Cardiac fibroblast (primary cell): ENCODE measurements at regions not wholly inside any gene's neighbourhood (a gene's known extent, or its start where the extent isn't known, plus 50 kb on each side); places are given as distances from the start of the nearest gene placed in this dataset.

Source experiments
- DNase-seq, 2 donors: peaks; one replicate each; pipeline versions ENCODE4 v3.0.0 to v3.0.0-alpha.2; 2010; ENCODE audit warnings: low read depth in 2 of 2
- H3K4me3 ChIP-seq, 2 donors: replicated peaks in 1 of 2; 1 replicate in 1 of 2; 2 replicates in 1 of 2; pipeline ENCODE4 v1.5.1; 2011; ENCODE audit warnings: low read depth in 2 of 2, low read length in 2 of 2, mild to moderate bottlenecking in 2 of 2, moderate library complexity in 1 of 2
- CTCF ChIP-seq: IDR thresholded peaks from one replicate; pipeline ENCODE4 v1.5.1; 2011; ENCODE audit warnings: low read depth, mild to moderate bottlenecking, low read length, inconsistent platforms

GRCh38 chr13:73404581-73404980 is 345.8 kb downstream of the KLF5 start:
- H3K4me3 ChIP-seq: no peak overlapping the region
- no peak for DNase-seq
- TF ChIP-seq CTCF: no peak

DNA sequence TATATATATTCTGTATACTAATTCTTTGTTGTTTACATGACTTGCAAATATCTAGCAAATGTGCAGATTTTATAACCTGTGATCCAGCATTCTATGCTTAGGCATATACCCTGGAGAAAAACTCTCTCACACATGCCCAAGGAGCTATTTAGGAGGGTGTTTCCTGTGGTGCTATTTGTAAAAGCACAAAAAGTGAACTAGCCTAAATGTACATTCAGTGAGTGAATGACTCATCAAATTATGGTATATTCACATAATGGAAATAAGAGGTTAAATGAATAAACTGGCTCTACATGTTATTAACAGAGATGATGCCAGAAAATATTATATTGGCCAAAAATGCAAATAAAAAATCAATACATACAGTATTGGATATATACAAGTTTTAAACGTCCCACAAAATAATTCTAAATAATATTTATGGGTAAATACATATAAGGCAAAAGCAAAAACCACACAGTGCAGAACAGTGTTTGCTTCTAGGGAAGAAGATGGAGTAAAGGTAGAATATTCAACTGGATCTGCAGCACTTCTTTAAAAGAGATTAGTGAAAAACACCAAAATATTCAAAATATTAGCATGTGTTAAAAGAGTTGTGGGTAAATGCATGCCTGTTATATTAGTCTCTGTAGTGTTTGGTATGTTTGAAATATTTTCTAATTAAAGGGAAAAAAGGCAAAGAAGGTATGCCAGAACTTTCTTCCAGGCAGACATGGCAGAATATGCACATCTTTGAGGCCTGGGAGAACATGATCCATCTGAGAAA is 344.7 kb downstream of the KLF5 start:
- no peak for DNase-seq

DNA sequence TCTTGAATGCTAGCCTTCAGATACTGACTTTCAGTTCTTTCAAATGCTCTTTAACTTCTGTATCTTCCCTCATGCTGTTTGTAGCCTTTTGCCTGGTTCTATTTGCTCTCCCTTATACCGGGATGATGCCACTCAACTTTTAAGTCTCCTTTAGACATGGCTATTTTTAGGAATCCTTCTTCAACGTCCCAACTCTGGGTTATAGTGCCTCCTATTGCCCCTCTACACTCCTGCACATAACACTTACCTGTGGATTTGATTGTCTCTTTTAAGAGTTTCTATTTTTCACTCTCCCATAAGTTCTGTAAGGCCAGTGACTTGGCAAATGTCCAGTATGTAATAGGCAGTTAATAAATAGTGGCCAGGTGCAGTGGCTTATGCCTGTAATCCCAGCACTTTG is 343.0 kb downstream of the KLF5 start:
- no peak overlapping the region for H3K4me3 ChIP-seq
- DNase-seq: no peak
- no peak for TF ChIP-seq CTCF

More for the DNA sequence above, 344.7 kb downstream of the KLF5 start:
- no peak overlapping the region for H3K4me3 ChIP-seq
- TF ChIP-seq CTCF: no peak

DNA sequence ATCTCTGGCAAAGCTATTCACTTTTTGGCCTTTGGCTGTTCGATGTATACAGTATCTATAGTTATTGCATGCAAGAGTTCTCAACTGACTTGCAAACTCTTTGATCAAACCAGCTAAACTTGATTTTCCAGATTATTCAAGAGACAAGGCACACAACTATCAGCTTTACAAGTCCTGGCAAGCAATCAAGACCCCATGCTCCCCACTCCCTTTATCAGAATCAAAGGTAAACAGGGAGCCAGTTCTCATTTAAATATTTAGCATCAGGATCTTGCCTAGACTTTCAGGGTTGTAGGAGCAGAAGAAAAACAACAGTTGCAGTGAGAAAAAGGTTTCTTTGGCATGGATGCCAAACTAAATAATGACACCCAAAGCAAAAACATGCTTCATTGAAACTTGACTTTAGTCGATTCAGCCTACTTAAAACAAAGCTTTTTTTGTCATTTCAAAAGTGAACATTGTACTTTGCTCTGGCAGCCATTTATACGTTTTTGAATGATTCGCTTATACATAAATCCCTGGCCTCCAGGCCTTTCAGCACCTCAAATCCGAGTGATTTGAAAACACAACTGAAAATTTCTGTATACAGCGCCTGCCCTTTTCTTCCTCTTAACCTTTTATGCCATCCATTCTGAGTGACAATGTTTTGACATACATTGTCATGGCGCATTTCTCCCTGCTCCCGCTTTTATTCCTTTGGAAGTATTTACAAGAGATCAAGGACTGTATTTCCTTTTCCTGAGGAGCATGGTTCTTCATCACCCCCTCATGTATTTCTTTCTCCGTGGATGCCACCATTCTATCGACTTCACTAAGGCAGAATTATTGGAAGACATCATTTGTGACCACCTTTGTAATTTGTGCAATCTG is 340.8 kb downstream of the KLF5 start:
- H3K4me3 ChIP-seq: no peak overlapping the region
- TF ChIP-seq CTCF: no peak
- no peak for DNase-seq

- no peak for TF ChIP-seq CTCF
- H3K4me3 ChIP-seq: no peak overlapping the region
- no peak for DNase-seq
Observed at GRCh38 chr13:73397496-73398305, 338.9 kb downstream of the KLF5 start.

DNA sequence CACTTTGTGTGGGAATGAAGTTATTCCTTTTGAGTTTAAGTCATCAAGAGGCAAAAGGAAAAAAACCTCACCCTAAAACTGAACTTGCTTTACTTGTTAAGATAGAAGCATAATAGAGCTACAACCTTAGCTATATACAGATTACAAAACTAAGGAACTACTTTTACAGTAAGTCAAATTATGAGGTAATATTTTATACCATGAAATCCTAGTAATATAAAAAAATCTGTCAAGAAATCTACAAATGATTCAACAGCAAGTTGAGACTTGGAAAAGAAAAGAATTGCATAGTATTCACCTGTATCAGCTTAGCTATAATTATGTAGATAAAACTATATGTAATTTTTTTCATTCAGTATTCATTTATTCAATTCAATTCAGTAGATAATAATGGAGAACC is 335.3 kb downstream of the KLF5 start:
- no peak for DNase-seq
- no peak overlapping the region for H3K4me3 ChIP-seq
- TF ChIP-seq CTCF: no peak
